Fibroblast of the conjunctiva (primary cell): ENCODE measurements at regions not wholly inside any gene's neighbourhood (a gene's known extent, or its start where the extent isn't known, plus 50 kb on each side); places are given as distances from the start of the nearest gene placed in this dataset.

Experiments used
- DNase-seq: peaks from one replicate; pipeline ENCODE4 v3.0.0-alpha.2; 2010; ENCODE audit warnings: low read depth

DNA sequence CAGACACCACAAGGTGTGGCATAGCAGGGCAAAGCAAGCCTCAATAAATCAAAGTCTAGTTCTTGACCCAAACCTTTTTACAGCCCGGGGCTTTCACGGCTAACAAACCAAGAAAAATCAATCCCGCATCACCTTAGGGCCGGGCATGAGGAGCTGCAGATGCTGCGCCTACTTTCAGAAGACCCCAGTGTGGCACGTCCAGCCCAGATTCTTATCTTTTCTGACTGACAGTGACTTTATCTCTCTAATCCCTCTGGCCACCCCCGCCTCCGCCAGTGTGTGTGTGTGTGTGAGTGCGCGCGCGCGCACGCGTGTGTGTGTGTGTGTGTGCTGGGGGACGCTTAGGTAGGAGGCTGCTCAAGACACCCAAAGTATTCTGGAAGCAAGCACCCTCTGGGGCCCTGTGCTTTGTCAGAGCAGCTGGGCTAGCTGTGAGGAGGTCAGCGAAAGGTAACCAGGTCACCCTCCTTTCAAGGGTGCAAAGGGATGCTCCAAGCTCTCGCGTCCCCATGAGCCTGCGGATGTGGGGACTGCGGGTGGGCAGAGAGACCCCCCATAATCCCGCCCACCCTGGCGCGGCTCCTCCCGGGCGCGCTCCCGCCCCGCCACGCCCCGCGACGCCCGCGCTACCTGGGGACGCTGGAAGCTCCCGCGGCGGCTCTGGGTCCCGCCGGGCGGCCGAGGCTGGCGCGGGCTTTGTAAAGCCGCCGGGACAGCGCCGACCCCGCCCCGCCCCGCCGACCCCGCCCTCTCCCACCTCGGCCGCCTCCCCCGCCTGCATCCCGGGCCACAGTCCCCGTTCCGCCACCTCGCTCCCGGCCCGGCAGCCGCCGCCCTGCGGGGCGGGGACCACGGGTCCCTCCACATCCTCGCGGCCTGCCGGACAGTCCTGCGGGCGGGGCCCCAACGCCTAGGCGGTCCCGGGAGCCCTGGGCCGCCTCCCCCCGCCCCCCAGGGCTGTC, 57.1 kb upstream of the RHOBTB1 start:
- DNase-seq = no peak

GRCh38 chr10:60998932-60999331, 54.9 kb upstream of the RHOBTB1 start:
- DNase-seq = no peak

- no peak for DNase-seq
These were observed 50.1 kb upstream of the RHOBTB1 start for GRCh38 chr10:60994128-60994527.
